NAMALWA (cell line): ENCODE measurements at regions not wholly inside any gene's neighbourhood (a gene's known extent, or its start where the extent isn't known, plus 50 kb on each side); places are given as distances from the start of the nearest gene placed in this dataset.
A peak's percentile ranks its signal among the peaks of the same experiment; 100 is the strongest.
"Not testable (repeated sequence)": the region's sequence is repeated elsewhere in the genome, so short reads cannot be mapped to it uniquely, and the experiment has no call there.

Experiments used
- DNase-seq: peaks from one replicate; pipeline ENCODE4 v3.0.0-alpha.2; 2015; ENCODE audit warnings: low spot score

GRCh38 chr3:197368330-197368729 lies 69.9 kb upstream of the DLG1 start:
- no peak for DNase-seq

DNA sequence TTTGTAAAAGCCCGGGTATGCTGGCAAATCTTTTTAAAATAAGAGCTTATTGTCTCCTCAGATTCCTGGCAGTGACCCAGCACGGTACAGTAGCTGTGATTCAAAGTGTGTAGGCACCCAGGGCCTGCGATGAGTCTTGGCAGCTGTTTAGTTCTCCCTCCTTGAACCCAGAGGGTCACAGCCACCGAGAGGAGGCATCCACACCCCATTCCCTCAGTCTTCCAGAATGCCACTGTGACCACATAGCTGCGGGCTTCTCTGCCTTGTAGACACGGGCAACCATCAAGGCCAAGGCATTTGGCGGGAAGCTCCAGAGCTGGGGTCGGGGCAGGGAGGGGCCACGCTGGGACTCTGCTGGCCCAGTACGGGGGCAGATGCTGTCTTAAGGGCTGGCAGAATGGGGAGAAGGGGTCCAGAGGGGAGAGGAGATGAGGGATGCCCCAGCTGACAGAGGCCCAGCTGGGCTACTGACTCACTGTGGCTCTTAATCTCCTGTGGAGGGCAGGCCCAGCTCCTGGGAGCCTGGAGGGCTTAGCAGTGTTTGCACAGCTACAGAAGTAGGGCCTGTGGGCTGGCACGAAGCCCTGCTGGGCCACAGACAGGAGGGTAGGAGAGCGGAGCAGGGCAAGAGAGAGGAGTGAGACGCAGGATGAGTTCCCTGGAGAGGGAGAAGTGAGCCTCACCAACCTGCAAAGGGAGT lies 68.8 kb upstream of the DLG1 start:
- no peak for DNase-seq

GRCh38 chr3:197366301-197367044 lies 68.1 kb upstream of the DLG1 start:
- no peak for DNase-seq

GRCh38 chr3:197365586-197365985 lies 67.2 kb upstream of the DLG1 start:
- DNase-seq: no peak

- DNase-seq: no peak
Observed at GRCh38 chr3:197364410-197365071, 66.1 kb upstream of the DLG1 start.

GRCh38 chr3:197363553-197364409 lies 65.4 kb upstream of the DLG1 start:
- DNase-seq: no peak

DNA sequence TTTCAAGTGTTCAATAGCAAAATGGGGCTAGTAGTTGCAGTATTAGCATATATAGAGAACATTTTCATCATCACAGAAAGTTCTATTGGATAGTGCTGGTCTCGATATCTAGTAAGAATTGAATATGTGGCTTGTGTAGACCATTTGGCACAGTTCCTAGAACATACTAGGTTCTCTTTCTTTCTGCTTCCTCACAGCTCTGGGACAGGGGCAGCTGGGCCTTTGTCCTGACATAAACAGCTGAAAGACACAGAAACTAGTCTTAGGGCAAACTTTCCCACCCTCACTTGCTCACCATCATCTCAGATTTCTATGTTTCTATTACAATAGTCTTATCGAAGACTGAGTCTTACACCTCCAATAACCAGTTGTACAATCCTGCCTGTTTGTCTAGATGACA lies 63.7 kb upstream of the DLG1 start:
- no peak for DNase-seq

GRCh38 chr3:197360095-197360494 lies 61.7 kb upstream of the DLG1 start:
- not testable (repeated sequence) for DNase-seq

GRCh38 chr3:197359476-197359875 lies 61.1 kb upstream of the DLG1 start:
- DNase-seq: not testable (repeated sequence)

- DNase-seq: no peak
Observed at GRCh38 chr3:197356741-197357140, 58.3 kb upstream of the DLG1 start.

- no peak for DNase-seq
Observed at GRCh38 chr3:197356275-197356674, 57.9 kb upstream of the DLG1 start.

DNA sequence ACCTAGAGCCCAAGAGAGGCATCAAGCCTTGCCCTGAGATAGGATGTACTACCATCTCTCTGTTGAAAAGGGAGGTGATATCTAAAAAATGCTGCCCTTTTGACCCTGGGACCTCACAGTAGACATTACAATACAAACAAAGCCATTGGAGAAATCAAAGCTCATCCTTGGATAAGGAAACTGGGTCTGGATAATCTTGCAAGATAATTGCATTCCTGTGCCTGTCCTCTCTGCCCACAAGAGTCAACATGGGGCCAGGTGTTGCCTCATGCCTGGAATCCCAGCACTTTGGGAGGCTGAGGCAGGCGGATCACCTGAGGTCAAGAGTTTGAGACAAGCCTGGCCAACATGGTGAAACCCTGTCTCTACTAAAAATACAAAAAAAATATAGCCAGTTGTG lies 57.3 kb upstream of the DLG1 start:
- DNase-seq: no peak

- peak; percentile 52 for DNase-seq
Observed at GRCh38 chr3:197354568-197355001, 56.2 kb upstream of the DLG1 start.

GRCh38 chr3:197353867-197354567 lies 55.6 kb upstream of the DLG1 start:
- DNase-seq: no peak

- no peak for DNase-seq
Observed at GRCh38 chr3:197353001-197353866, 54.8 kb upstream of the DLG1 start.

DNA sequence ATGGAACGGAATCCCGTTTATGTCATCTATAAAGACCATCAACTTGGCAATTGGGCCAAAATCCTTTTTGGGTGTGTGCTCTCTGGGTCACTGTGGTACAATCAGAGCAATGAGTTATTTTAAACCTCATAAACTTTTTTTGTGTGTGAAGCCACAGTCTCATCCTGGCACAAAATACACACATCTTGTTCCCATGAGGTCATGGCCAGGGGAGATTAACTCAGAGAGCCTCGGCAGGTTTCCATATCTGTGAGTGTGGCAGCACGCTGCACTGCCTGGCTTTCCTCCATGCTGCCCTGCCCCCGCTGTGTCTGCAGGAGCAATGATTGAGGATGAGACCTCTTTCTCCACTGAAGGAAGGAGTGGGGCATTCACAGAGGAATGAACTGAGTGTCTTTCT lies 54.0 kb upstream of the DLG1 start:
- no peak for DNase-seq

- no peak for DNase-seq
Observed at GRCh38 chr3:197350446-197350845, 52.0 kb upstream of the DLG1 start.

- DNase-seq: no peak
Observed at GRCh38 chr3:197349368-197349767, 51.0 kb upstream of the DLG1 start.
